ENCODE measurements at regions not wholly inside any gene's neighbourhood (a gene's known extent, or its start where the extent isn't known, plus 50 kb on each side); places are given as distances from the start of the nearest gene placed in this dataset.

- TF ChIP-seq CTCF (IDR thresholded peaks at IDR 0.05) (no peak), ZFX (IDR thresholded peaks at IDR 0.05; ENCODE audit: borderline replicate concordance) (no peak)
- H3K27ac ChIP-seq = no peak overlapping the region
Observed at GRCh38 chrX:149079805-149080406, 425.2 kb downstream of the IDS start.

- TF ChIP-seq CTCF (IDR thresholded peaks at IDR 0.05) (no peak), ZFX (IDR thresholded peaks at IDR 0.05; ENCODE audit: borderline replicate concordance) (no peak)
- no peak overlapping the region for H3K27ac ChIP-seq
Observed at GRCh38 chrX:149074398-149074797, 430.7 kb downstream of the IDS start.

GRCh38 chrX:149073479-149073878 is 431.6 kb downstream of the IDS start:
- TF ChIP-seq ZFX (IDR thresholded peaks at IDR 0.05; ENCODE audit: borderline replicate concordance) (no peak), CTCF (IDR thresholded peaks at IDR 0.05) (no peak)
- no peak overlapping the region for H3K27ac ChIP-seq

- TF ChIP-seq ZFX (IDR thresholded peaks at IDR 0.05; ENCODE audit: borderline replicate concordance) (no peak), CTCF (IDR thresholded peaks at IDR 0.05) (no peak)
- no peak overlapping the region for H3K27ac ChIP-seq
Observed at GRCh38 chrX:149069899-149070298, 435.2 kb downstream of the IDS start.

GRCh38 chrX:149060921-149061320 is 444.2 kb downstream of the IDS start:
- TF ChIP-seq ZFX (IDR thresholded peaks at IDR 0.05; ENCODE audit: borderline replicate concordance) (no peak), CTCF (IDR thresholded peaks at IDR 0.05) (no peak)
- H3K27ac ChIP-seq = no peak overlapping the region

Measured in 22Rv1 (cell line).